ENCODE measurements at regions not wholly inside any gene's neighbourhood (a gene's known extent, or its start where the extent isn't known, plus 50 kb on each side); places are given as distances from the start of the nearest gene placed in this dataset.

- TF ChIP-seq CTCF (optimal IDR thresholded peaks at IDR 0.05 in 1 of 3, IDR thresholded peaks at IDR 0.05 in 1 of 3, conservative IDR thresholded peaks at IDR 0.05 in 1 of 3; ENCODE audit: extremely low read depth in 1 of 3, insufficient read depth in 2 of 3, low read length in 3 of 3): no peak
- TF ChIP-seq EZH2 (IDR thresholded peaks at IDR 0.05; ENCODE audit: low read length): no peak
- H4K20me1 ChIP-seq (ENCODE audit: control insufficient read depth, extremely low read depth, insufficient read depth, low read length): no peaks in the 10 kb centered on the region
- H3K4me2 ChIP-seq (ENCODE audit: control insufficient read depth, extremely low read depth, insufficient read depth, low read depth, low read length): no peak overlapping the region
- H2AFZ ChIP-seq (ENCODE audit: control insufficient read depth, low read length): no peak overlapping the region
- H3K4me3 ChIP-seq (ENCODE audit: control insufficient read depth in 2 of 3, extremely low read depth in 1 of 3, insufficient read depth in 2 of 3, low read depth in 1 of 3, low read length in 3 of 3): no peak overlapping the region
- no peak overlapping the region for H3K27ac ChIP-seq (ENCODE audit: control insufficient read depth, insufficient read depth, low read length)
- H3K9ac ChIP-seq (ENCODE audit: control insufficient read depth, extremely low read depth, insufficient read depth, low read length): no peak overlapping the region
- dilution Hi-C loops (cut with MboI; ENCODE audit: extremely low pct_ligation_motif_present, low sequenced_read_pairs): no loop called here
- no peaks in the 10 kb centered on the region for H3K27me3 ChIP-seq (ENCODE audit: control insufficient read depth, extremely low read depth, insufficient read depth, low read length)
- DNase-seq (ENCODE audit: low read depth, low spot score) (no peak), FAIRE-seq (no peak)
- H3K9me1 ChIP-seq (ENCODE audit: control insufficient read depth, extremely low read depth, insufficient read depth, low read length): no peaks in the 10 kb centered on the region
- no peaks in the 10 kb centered on the region for H3K9me3 ChIP-seq (ENCODE audit: control insufficient read depth, low read depth, low read length)
- H3K79me2 ChIP-seq (ENCODE audit: control insufficient read depth, insufficient read depth, low read length): peaks cover 2% of the 10 kb centered on the region
- no peaks in the 10 kb centered on the region for H3K36me3 ChIP-seq (ENCODE audit: control insufficient read depth in 2 of 2, extremely low read depth in 1 of 2, insufficient read depth in 2 of 2, low read length in 2 of 2)
- peaks cover 11% of the 10 kb centered on the region for H3K4me1 ChIP-seq (ENCODE audit: control insufficient read depth, extremely low read depth, insufficient read depth, low read length)
These were observed 123.6 kb upstream of the DST start for GRCh38 chr6:56766139-56766805.

- H3K27ac ChIP-seq (ENCODE audit: control insufficient read depth, insufficient read depth, low read length): no peak overlapping the region
- FAIRE-seq (no peak), DNase-seq (ENCODE audit: low read depth, low spot score) (no peak)
- H3K4me1 ChIP-seq (ENCODE audit: control insufficient read depth, extremely low read depth, insufficient read depth, low read length): peaks cover 19% of the 10 kb centered on the region
- no peaks in the 10 kb centered on the region for H3K9me1 ChIP-seq (ENCODE audit: control insufficient read depth, extremely low read depth, insufficient read depth, low read length)
- H4K20me1 ChIP-seq (ENCODE audit: control insufficient read depth, extremely low read depth, insufficient read depth, low read length): no peaks in the 10 kb centered on the region
- no peaks in the 10 kb centered on the region for H3K9me3 ChIP-seq (ENCODE audit: control insufficient read depth, low read depth, low read length)
- H3K4me2 ChIP-seq (ENCODE audit: control insufficient read depth, extremely low read depth, insufficient read depth, low read depth, low read length): no peak overlapping the region
- H3K79me2 ChIP-seq (ENCODE audit: control insufficient read depth, insufficient read depth, low read length): peaks cover 2% of the 10 kb centered on the region
- no peak overlapping the region for H3K9ac ChIP-seq (ENCODE audit: control insufficient read depth, extremely low read depth, insufficient read depth, low read length)
- H2AFZ ChIP-seq (ENCODE audit: control insufficient read depth, low read length): no peak overlapping the region
- no peak overlapping the region for H3K4me3 ChIP-seq (ENCODE audit: control insufficient read depth in 2 of 3, extremely low read depth in 1 of 3, insufficient read depth in 2 of 3, low read depth in 1 of 3, low read length in 3 of 3)
- dilution Hi-C loops (cut with MboI; ENCODE audit: extremely low pct_ligation_motif_present, low sequenced_read_pairs): no loop called here
- H3K36me3 ChIP-seq (ENCODE audit: control insufficient read depth in 2 of 2, extremely low read depth in 1 of 2, insufficient read depth in 2 of 2, low read length in 2 of 2): no peaks in the 10 kb centered on the region
- H3K27me3 ChIP-seq (ENCODE audit: control insufficient read depth, extremely low read depth, insufficient read depth, low read length): no peaks in the 10 kb centered on the region
- no peak for TF ChIP-seq CTCF (optimal IDR thresholded peaks at IDR 0.05 in 1 of 3, IDR thresholded peaks at IDR 0.05 in 1 of 3, conservative IDR thresholded peaks at IDR 0.05 in 1 of 3; ENCODE audit: extremely low read depth in 1 of 3, insufficient read depth in 2 of 3, low read length in 3 of 3)
- no peak for TF ChIP-seq EZH2 (IDR thresholded peaks at IDR 0.05; ENCODE audit: low read length)
These were observed 122.8 kb upstream of the DST start for GRCh38 chr6:56765494-56765893.
